CD4-positive, alpha-beta T cell treated with Interleukin-4 for 1 hour (primary cell): ENCODE measurements at regions not wholly inside any gene's neighbourhood (a gene's known extent, or its start where the extent isn't known, plus 50 kb on each side); places are given as distances from the start of the nearest gene placed in this dataset.
"Not testable (repeated sequence)": the region's sequence is repeated elsewhere in the genome, so short reads cannot be mapped to it uniquely, and the experiment has no call there.

Experiments used
- DNase-seq, 2 donors: peaks; one replicate each; pipeline ENCODE4 v3.0.0-alpha.2; 2020 to 2022

GRCh38 chr1:194358208-194358581 is 1171.8 kb upstream of the B3GALT2 start:
- no peak for DNase-seq

- not testable (repeated sequence) for DNase-seq
These were observed 1171.3 kb upstream of the B3GALT2 start for GRCh38 chr1:194357573-194358207.

DNA sequence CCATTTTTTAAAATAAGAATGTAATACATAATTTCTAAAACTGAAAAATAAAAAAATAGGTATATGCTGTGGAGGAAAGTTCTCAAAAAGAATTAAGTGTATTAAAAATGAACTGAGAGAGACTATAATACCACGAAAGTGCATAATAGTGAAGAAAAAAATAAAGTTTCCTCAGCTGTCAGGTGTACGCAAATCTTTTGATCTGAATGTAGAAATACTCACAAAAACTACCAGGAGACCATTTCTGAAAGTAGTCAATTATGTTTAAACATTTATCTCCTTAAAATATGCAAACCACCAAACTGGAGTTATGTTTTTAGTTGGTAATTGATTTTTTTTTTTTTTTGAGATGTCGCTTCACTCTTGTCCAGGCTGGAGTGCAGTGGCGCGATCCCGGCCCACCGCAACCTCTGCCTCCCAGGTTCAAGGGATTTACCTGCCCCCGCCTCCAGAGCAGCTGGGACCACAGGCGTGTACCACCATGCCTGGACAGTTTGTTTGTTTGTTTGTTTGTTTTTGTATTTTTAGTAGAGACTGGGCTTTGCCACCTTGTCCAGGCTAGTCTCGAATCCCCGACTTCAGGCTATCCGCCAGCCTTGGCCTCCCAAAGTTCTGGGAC is 1169.2 kb upstream of the B3GALT2 start:
- no peak for DNase-seq

DNA sequence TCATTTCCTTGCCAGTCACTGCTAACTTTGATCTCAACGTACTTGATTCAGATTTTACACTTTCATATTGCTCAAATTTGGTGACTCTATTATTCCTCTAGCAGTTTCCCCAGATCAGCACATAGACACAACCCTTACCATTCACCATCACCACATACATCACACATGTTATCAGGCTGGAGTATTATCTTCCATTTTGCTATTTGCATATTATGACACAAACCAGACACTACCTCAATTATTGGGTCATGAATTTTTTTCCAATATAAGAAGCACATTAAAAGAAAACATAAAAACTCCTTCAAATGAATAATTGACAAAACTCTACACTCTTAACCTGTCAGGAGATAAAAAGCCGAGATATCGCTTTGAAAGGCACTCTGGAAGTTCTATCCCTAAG is 1166.7 kb upstream of the B3GALT2 start:
- no peak for DNase-seq

DNA sequence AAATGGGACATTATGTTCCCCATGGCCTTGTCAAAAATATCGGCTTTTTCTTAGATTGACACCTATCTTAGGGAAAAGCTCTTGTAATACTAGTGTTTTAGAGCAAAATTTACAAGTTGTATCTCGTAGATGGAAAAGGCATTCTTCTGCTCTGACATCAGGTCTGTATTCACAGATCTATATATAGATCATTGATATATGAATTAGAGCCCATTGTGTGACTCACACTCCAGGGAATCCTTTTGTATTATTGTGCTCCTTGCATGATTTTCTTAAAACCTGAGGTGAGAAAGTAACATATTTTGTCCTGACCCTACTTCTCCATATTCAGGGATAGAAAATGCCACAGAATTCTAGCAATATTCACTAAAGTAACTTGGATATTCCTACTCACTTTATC is 1160.8 kb upstream of the B3GALT2 start:
- DNase-seq, result no peak

DNA sequence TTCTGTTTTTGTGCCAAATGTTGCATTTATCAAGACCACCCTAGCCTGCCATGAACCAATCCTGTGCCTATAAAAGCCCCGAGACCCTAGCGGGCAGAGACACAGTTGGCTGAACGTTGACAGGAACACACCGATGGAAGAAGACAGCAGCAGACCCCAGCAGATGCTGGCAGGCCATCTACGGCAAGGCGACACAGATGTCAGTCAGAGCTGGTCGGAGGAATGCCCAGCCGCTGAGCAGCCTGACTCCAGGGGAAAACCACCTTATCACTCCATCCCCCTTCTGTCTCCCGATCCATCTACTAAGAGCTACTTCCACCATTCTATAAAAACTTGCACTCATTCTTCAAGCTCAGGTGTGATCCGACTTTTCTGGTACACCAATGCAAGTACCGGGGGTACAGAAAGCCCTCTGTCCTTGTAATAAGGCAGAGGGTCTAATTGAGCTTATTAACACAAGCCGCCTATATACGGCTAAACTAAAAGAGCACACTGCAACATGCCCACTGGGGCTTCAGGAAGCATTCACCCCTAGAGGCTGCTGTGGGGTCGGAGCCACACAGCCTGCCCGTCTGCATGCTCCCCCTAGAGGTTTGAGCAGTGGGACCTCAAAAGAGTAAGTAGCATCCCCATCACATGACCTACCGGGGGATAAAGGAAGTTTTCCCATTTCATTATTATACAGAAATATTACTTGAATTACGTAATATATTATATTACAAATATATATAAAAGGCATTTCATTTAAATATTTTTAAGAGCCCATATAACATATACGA is 1156.3 kb upstream of the B3GALT2 start:
- no peak for DNase-seq

DNA sequence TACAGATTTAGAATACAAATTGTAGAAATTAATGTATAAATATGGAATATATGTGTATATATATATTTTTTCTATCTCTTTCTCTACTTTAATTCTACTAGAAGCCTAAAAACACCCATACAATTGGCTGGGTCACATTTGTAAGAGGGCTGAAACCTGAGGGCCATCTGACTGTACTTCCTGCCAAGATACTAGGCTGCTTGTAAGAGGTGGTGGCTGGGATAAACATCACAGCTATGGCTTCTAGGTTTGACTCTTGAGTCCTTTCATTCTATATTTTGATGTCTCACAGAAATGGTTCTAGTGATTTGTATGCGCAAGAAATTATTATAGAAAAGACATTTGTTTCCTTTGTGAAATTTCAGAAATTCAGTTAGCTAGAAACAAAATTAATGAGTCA is 1155.2 kb upstream of the B3GALT2 start:
- no peak for DNase-seq

GRCh38 chr1:194339471-194339870 is 1153.1 kb upstream of the B3GALT2 start:
- DNase-seq, result no peak

- DNase-seq, result no peak
These were observed 1152.0 kb upstream of the B3GALT2 start for GRCh38 chr1:194338241-194338948.

GRCh38 chr1:194333240-194333639 is 1146.8 kb upstream of the B3GALT2 start:
- no peak for DNase-seq

DNA sequence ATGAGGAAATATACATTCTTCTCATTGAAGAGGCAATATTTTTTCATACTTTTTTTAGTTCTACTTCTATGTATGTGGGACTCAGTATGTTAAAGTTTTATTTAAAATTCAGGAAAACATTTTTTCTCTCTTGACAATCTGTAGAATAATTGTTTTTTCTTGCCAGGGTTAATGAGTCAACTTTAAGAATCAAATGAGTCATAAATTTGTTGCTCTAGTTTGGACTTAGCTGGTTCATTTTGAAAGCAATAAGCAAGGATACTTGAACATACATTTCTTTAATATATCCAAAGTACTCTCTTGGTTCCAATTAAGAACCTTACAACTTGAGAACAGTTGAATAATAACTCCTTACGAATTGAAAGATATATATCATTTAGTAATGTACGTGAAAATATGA is 1145.3 kb upstream of the B3GALT2 start:
- DNase-seq, result no peak

GRCh38 chr1:194322751-194323150 is 1136.3 kb upstream of the B3GALT2 start:
- DNase-seq, result no peak

GRCh38 chr1:194318790-194319280 is 1132.4 kb upstream of the B3GALT2 start:
- DNase-seq, result no peak

DNA sequence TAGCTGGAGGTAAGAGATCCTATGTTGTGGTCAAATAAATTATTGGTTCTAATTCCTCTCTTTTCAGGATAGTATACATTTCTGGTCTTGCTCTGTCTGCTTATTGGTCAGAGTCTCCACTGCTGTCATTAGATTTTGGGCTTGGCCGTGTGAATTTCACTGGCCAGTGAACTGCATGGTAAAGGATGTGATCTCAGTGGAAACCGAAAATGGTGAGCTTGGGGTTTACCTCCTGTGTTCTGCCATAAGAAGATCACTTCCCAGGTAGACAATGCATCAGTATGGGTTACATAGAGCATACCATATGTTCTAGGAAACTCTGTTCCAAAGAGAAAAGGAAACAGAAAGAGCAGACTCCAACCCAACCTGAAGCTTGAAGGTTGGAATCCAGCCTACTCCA is 1123.3 kb upstream of the B3GALT2 start:
- DNase-seq, result no peak

DNA sequence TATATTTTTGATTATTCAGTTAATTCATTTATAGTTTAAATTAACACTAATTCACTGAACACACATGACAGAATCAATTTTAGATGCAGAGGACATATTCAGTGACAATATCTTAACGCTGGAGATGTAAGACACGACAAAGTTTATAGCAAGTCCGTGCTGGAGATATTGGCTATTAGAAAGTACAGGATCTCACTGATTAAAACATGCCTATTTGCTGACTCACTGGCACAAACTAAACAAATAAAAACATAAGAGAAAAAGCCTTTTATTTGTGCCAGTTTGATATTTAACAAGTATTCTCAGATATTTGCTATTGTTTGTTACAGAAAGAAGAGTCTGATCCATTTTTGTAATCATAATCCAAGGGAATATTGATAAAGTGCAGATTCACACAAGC is 1122.9 kb upstream of the B3GALT2 start:
- DNase-seq, result no peak

- DNase-seq, result no peak
These were observed 1114.4 kb upstream of the B3GALT2 start for GRCh38 chr1:194300776-194301175.

GRCh38 chr1:194300340-194300739 is 1113.9 kb upstream of the B3GALT2 start:
- no peak for DNase-seq

GRCh38 chr1:194298007-194298598 is 1111.7 kb upstream of the B3GALT2 start:
- no peak for DNase-seq

- no peak for DNase-seq
These were observed 1110.7 kb upstream of the B3GALT2 start for GRCh38 chr1:194297094-194297493.

DNA sequence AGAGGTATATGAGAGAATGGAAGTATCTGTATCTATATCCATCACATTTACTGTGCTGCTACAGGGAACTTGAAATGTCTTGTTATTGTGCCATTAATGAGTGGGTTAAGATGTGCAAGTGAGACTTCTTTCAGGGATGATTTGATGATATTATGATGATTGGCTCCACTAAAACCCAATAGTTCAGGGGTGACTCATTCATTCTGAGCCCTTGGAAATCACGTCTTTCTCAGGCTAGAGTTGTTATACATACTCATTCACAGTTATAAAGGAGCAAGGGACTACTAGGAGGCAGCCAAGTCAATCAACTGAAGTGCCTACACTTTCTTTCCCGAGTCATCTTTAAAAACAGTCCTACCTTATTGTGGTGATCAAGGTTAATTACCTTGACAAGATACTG is 1109.8 kb upstream of the B3GALT2 start:
- no peak for DNase-seq

DNA sequence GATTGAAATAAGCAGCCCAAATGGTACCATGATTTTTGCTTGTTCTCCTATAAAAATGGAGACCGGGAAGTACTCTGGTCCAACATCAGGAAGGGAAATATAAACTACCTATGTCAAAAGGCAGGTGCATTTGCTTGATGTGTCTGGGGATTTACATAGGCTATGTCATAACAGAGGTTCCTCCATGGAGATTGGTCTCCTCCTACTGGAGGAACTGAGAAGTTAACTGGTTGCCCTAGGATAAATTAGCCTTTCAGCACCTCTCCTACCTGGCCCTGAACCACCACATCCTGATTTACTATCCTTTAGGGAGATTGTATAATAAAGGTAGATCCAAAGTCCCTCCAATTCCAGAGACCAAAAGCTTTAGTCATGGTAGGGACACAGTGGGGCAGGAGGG is 1109.3 kb upstream of the B3GALT2 start:
- DNase-seq, result peak; percentile 22 to 76

DNA sequence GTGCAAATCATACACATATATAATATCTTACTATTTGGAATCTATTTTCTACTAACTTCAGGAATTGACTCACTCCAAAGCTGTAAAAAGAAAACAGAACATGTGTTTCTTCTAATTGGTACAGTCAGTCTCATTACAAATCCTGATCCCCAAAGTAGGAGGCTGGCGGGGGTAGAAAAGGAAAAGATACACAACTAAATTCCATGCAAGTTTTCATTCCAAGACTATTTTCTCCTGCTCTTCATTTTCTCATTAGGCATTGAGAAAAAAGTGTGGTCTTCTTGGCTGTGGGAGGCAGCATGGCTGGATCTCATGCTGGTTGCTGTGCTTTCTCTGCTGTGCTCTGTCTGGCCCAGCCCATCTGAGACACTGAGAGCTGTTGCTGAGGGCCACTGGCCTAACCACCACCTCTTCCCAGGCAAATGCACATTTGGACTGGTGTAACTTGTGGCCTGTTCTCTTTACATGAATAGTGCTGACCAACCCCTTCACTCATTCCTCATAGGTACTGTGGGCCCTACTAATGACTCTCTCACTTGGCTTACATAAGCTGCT is 1107.5 kb upstream of the B3GALT2 start:
- DNase-seq, result no peak

GRCh38 chr1:194292966-194293365 is 1106.6 kb upstream of the B3GALT2 start:
- DNase-seq, result no peak
